Keratinocyte (primary cell): ENCODE measurements at regions not wholly inside any gene's neighbourhood (a gene's known extent, or its start where the extent isn't known, plus 50 kb on each side); places are given as distances from the start of the nearest gene placed in this dataset.

Experiments
- DNase-seq: peaks from one replicate; pipeline ENCODE4 v3.0.0-alpha.2; 2011; ENCODE audit warnings: low read depth, missing footprints, low spot score
- FAIRE-seq: peaks from 2 replicates; lab custom pipeline; 2011; peaks lifted over from hg19 to GRCh38; lab: Jason Lieb, UNC
- H2AFZ ChIP-seq: 2 replicates; pipeline ENCODE4 v1.6.0; 2012; ENCODE audit warnings: low read length, control low read depth, inconsistent platforms; ENCODE audit not compliant: control insufficient read depth
- H3K27ac ChIP-seq: 2 replicates; pipeline ENCODE4 v1.5.1; 2011; ENCODE audit warnings: low read length; ENCODE audit not compliant: control insufficient read depth, insufficient read depth
- H3K27me3 ChIP-seq: 3 replicates; pipeline ENCODE4 v1.6.0; 2011; ENCODE audit warnings: low read length; ENCODE audit not compliant: control insufficient read depth, insufficient read depth; ENCODE audit errors: extremely low read depth
- H3K36me3 ChIP-seq, 2 experiments: 2 replicates in 1 of 2; 3 replicates in 1 of 2; pipeline ENCODE4 v1.5.1; 2011; ENCODE audit warnings: low read length in 2 of 2, mild to moderate bottlenecking in 1 of 2; ENCODE audit not compliant: control insufficient read depth in 2 of 2, insufficient read depth in 2 of 2; ENCODE audit errors: extremely low read depth in 1 of 2
- H3K4me1 ChIP-seq: 3 replicates; pipeline ENCODE4 v1.5.1; 2011; ENCODE audit warnings: low read length; ENCODE audit not compliant: control insufficient read depth, insufficient read depth; ENCODE audit errors: extremely low read depth
- H3K4me2 ChIP-seq: 3 replicates; pipeline ENCODE4 v1.6.0; 2011; ENCODE audit warnings: low read depth, low read length; ENCODE audit not compliant: control insufficient read depth, insufficient read depth; ENCODE audit errors: extremely low read depth
- H3K4me3 ChIP-seq, 3 experiments: fragments of 200-600 bp in 1 of 3; sonication (generic) in 1 of 3; 2 replicates in 2 of 3; 3 replicates in 1 of 3; pipeline ENCODE4 v1.5.1; 2011 to 2016; ENCODE audit warnings: low read length in 3 of 3, mild to moderate bottlenecking in 3 of 3, control low read depth in 2 of 3, inconsistent platforms in 1 of 3, low read depth in 1 of 3, mixed read lengths in 1 of 3, mixed run types in 1 of 3, moderate library complexity in 1 of 3; ENCODE audit not compliant: control insufficient read depth in 2 of 3, insufficient read depth in 2 of 3; ENCODE audit errors: extremely low read depth in 1 of 3
- H3K79me2 ChIP-seq: 2 replicates; pipeline ENCODE4 v1.6.0; 2012; ENCODE audit warnings: low read length; ENCODE audit not compliant: control insufficient read depth, insufficient read depth
- H3K9ac ChIP-seq: 3 replicates; pipeline ENCODE4 v1.6.0; 2011; ENCODE audit warnings: low read length; ENCODE audit not compliant: control insufficient read depth, insufficient read depth; ENCODE audit errors: extremely low read depth
- H3K9me1 ChIP-seq: 3 replicates; pipeline ENCODE4 v1.6.0; 2011; ENCODE audit warnings: low read length; ENCODE audit not compliant: control insufficient read depth, insufficient read depth; ENCODE audit errors: extremely low read depth
- H3K9me3 ChIP-seq: 2 replicates; pipeline ENCODE4 v1.5.1; 2012; ENCODE audit warnings: low read depth, low read length; ENCODE audit not compliant: control insufficient read depth
- H4K20me1 ChIP-seq: 3 replicates; pipeline ENCODE4 v1.6.0; 2011; ENCODE audit warnings: low read length; ENCODE audit not compliant: control insufficient read depth, insufficient read depth; ENCODE audit errors: extremely low read depth
- EZH2 ChIP-seq: IDR thresholded peaks from one replicate; pipeline ENCODE4 v1.6.1; 2012; ENCODE audit warnings: inconsistent platforms, mild to moderate bottlenecking, low read length, moderate library complexity
- dilution Hi-C: fragments of 300-500 bp; cut with MboI; formaldehyde crosslinking; loops from one replicate; pipeline ENCODE4 v1.7.0; 2020; ENCODE audit warnings: low sequenced_read_pairs; ENCODE audit not compliant: extremely low pct_ligation_motif_present
- TF ChIP-seq, protein P1 (sequence below), 3 experiments: IDR thresholded peaks in 1 of 3; conservative IDR thresholded peaks in 1 of 3; optimal IDR thresholded peaks in 1 of 3; 2 replicates in 2 of 3; 3 replicates in 1 of 3; pipeline versions ENCODE3 to v1.5.1; 2011; ENCODE audit warnings: low read length in 3 of 3, mild to moderate bottlenecking in 3 of 3, moderate library complexity in 2 of 3, control low read depth in 1 of 3, inconsistent platforms in 1 of 3; ENCODE audit not compliant: insufficient read depth in 2 of 3; ENCODE audit errors: extremely low read depth in 1 of 3

DNA sequence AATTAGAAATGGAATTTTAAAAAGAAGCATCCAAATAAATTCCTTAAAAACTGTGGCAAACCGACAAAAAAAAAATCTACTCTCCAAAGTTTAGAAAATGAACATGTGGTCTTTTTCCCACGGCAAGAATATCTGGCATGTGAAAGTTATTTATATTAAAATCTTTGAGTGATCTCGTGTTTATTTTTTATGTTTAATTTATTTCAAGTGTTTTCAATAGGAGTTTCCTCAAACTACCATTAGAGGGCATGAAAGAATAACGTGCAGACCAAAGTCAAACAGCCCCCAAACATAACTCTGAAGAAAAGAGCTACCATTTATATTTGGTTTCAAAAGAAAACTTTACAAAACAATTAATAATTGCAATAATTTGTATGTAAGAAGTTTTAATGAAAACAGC, 286.4 kb downstream of the ZIC4 start:
- no peaks in the 10 kb centered on the region for H4K20me1 ChIP-seq
- H3K9ac ChIP-seq: no peak overlapping the region
- H3K79me2 ChIP-seq: no peaks in the 10 kb centered on the region
- H3K4me3 ChIP-seq: no peak overlapping the region
- FAIRE-seq (no peak), DNase-seq (no peak)
- H3K9me3 ChIP-seq: no peaks in the 10 kb centered on the region
- H2AFZ ChIP-seq: no peak overlapping the region
- H3K36me3 ChIP-seq: no peaks in the 10 kb centered on the region
- H3K4me2 ChIP-seq: no peak overlapping the region
- dilution Hi-C loops: no loop called here
- TF ChIP-seq EZH2: no peak
- TF ChIP-seq, protein P1, sequence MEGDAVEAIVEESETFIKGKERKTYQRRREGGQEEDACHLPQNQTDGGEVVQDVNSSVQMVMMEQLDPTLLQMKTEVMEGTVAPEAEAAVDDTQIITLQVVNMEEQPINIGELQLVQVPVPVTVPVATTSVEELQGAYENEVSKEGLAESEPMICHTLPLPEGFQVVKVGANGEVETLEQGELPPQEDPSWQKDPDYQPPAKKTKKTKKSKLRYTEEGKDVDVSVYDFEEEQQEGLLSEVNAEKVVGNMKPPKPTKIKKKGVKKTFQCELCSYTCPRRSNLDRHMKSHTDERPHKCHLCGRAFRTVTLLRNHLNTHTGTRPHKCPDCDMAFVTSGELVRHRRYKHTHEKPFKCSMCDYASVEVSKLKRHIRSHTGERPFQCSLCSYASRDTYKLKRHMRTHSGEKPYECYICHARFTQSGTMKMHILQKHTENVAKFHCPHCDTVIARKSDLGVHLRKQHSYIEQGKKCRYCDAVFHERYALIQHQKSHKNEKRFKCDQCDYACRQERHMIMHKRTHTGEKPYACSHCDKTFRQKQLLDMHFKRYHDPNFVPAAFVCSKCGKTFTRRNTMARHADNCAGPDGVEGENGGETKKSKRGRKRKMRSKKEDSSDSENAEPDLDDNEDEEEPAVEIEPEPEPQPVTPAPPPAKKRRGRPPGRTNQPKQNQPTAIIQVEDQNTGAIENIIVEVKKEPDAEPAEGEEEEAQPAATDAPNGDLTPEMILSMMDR (optimal IDR thresholded peaks at IDR 0.05 in 1 of 3, IDR thresholded peaks at IDR 0.05 in 1 of 3, conservative IDR thresholded peaks at IDR 0.05 in 1 of 3; ENCODE audit: extremely low read depth in 1 of 3, insufficient read depth in 2 of 3, low read length in 3 of 3): peak in 1 of 3 experiments; percentile 24
- H3K4me1 ChIP-seq: no peaks in the 10 kb centered on the region
- H3K27me3 ChIP-seq: no peaks in the 10 kb centered on the region
- no peaks in the 10 kb centered on the region for H3K9me1 ChIP-seq
- H3K27ac ChIP-seq: no peak overlapping the region

- Histone ChIP-seq H3K4me1 (no peaks in the 10 kb centered on the region), H3K36me3 (no peaks in the 10 kb centered on the region), H2AFZ (no peak overlapping the region), H3K27ac (no peak overlapping the region), H3K79me2 (no peaks in the 10 kb centered on the region), H4K20me1 (no peaks in the 10 kb centered on the region), H3K4me2 (no peak overlapping the region), H3K9ac (no peak overlapping the region), H3K27me3 (no peaks in the 10 kb centered on the region), H3K9me1 (no peaks in the 10 kb centered on the region), H3K4me3 (no peak overlapping the region), H3K9me3 (no peaks in the 10 kb centered on the region)
- FAIRE-seq (no peak), DNase-seq (no peak)
- TF ChIP-seq EZH2: no peak
- TF ChIP-seq, protein P1 (optimal IDR thresholded peaks at IDR 0.05 in 1 of 3, IDR thresholded peaks at IDR 0.05 in 1 of 3, conservative IDR thresholded peaks at IDR 0.05 in 1 of 3; ENCODE audit: extremely low read depth in 1 of 3, insufficient read depth in 2 of 3, low read length in 3 of 3): no peak
- dilution Hi-C loops: no loop called here
Observed at GRCh38 chr3:147119346-147119745, 287.0 kb downstream of the ZIC4 start.
